Heart left ventricle (tissue), 16 donors: ENCODE measurements at regions not wholly inside any gene's neighbourhood (a gene's known extent, or its start where the extent isn't known, plus 50 kb on each side); places are given as distances from the start of the nearest gene placed in this dataset.

Experiments
- ATAC-seq, 4 donors: fragments of 200-7000 bp; cut with Tn5 transposase; one replicate each; pipeline ENCODE4 v1.9.1; 2020 to 2022; ENCODE audit warnings: moderate library complexity in 4 of 4, mild to moderate bottlenecking in 3 of 4, moderate number of reproducible peaks in 1 of 4
- DNase-seq, 5 donors: peaks; one replicate each; pipeline ENCODE4 v3.0.0-alpha.2; 2020
- H3K27ac ChIP-seq, 12 donors: fragments of 200-600 bp; sonication (generic) in 4 of 12; one replicate each; pipeline versions ENCODE4 v1.5.0 to v1.8.0; 2016 to 2022; ENCODE audit warnings: mild to moderate bottlenecking in 2 of 12
- H3K27me3 ChIP-seq, 9 donors: fragments of 200-600 bp; sonication (generic) in 2 of 9; one replicate each; pipeline versions ENCODE4 v1.5.1 to v1.8.0; 2016 to 2022; ENCODE audit warnings: mild to moderate bottlenecking in 3 of 9
- H3K36me3 ChIP-seq, 9 donors: fragments of 200-600 bp; sonication (generic) in 2 of 9; one replicate each; pipeline versions ENCODE4 v1.5.0 to v1.8.0; 2018 to 2022; ENCODE audit warnings: mild to moderate bottlenecking in 2 of 9
- H3K4me1 ChIP-seq, 12 donors: fragments of 200-600 bp; sonication (generic) in 4 of 12; one replicate each; pipeline versions ENCODE4 v1.5.0 to v1.8.0; 2016 to 2022; ENCODE audit warnings: mild to moderate bottlenecking in 3 of 12
- H3K4me3 ChIP-seq, 12 donors: fragments of 200-600 bp; sonication (generic) in 4 of 12; one replicate each; pipeline versions ENCODE4 v1.5.0 to v1.8.0; 2017 to 2022; ENCODE audit warnings: mild to moderate bottlenecking in 9 of 12, moderate library complexity in 4 of 12
- H3K9me3 ChIP-seq, 12 donors: fragments of 200-600 bp; sonication (generic) in 4 of 12; one replicate each; pipeline versions ENCODE4 v1.5.0 to v1.8.0; 2016 to 2022; ENCODE audit warnings: mild to moderate bottlenecking in 1 of 12
- POLR2A ChIP-seq, 2 donors: fragments of 450-650 bp; IDR thresholded peaks; one replicate each; pipeline ENCODE4 v1.6.1; 2017; ENCODE audit warnings: antibody characterized with exemption in 2 of 2, mild to moderate bottlenecking in 2 of 2, moderate library complexity in 2 of 2
- WGBS, 4 donors: extraction: QIAGEN DNeasy Blood & Tissue Kit in 2 of 4; methylation state at CpG; one replicate each; pipeline versions ENCODE4 v1.1.5 to v1.1.7; 2013 to 2018; 5-methylcytosine and 5-hydroxymethylcytosine counted together
- intact Hi-C, 10 donors: fragments of 100-400 bp; cut with DNase I; formaldehyde crosslinking; loops; one replicate each; pipeline versions ENCODE4 v1.11.1 to v1.14.2; 2022
- TF ChIP-seq, protein P1 (sequence below), 12 donors: fragments of 200-600 bp; sonication (generic) in 4 of 12; IDR thresholded peaks; one replicate each; pipeline versions ENCODE4 v1.5.0 to v1.8.0; 2018 to 2022; ENCODE audit warnings: antibody characterized with exemption in 12 of 12, mild to moderate bottlenecking in 5 of 12
- donor health status: ischemic (EF 13 %, LVEDD 7.1; RV severe dilation, severe dysfunction).
- donor health status: healthy with polysubstance abuse.
- donor health status: DM: no; HTN: yes; CAD: no.
- donor health status: DM: no; HTN: no; CAD: no.
- donor health status: ischemic (EF 25% LVEDD 6.9; RV normal size, moderate dysfunction).
- donor health status: ischemic (EF 25% LVEDD 5.7; RV mildly dilated, moderate dysfunction).
- donor health status: healthy.
- donor health status: DM: yes; HTN: yes; CAD: no.
- donor health status: ischemic (EF 35%, LVEDD 5.7; RV mildly dilated, moderate dysfunction).
- donor health status: nonischemic (EF 11% LVEDD 7.7; RV severe dilation, severe dysfunction).
- donor health status: DM: yes; HTN: yes; CAD: no.
- donor health status: PGD.
- donor health status: ischemic (EF 29% LVEDD 5.4; RV normal size, mild dysfunction).
- donor health status: nonischemic (EF 23%, LVEDD 6.1; RV moderate dilation, normal function).

DNA sequence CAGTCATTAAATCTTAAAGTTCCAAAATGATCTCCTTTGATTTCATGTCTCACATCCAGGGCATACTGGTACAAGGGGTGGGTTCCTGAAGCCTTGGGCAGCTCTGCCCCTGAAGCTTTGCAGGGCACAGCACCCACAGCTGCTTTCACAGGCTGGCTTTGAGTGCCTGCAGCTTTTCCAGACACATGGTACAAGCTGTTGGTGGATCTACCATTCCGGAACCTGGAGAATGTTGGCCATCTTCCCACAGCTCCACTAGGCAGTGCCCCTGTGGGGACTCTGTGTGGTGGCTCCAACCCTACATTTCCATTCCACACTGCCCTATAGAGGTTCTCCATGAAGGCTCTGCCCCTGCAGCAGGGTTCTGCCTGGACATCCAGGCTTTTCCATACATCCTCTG is 211.1 kb upstream of the THBS1 start:
- ATAC-seq (no peak), DNase-seq (peak in 1 of 5 donors; percentile 13)
- H3K4me3 ChIP-seq: no peak overlapping the region
- H3K36me3 ChIP-seq: no peaks in the 10 kb centered on the region
- H3K27ac ChIP-seq: no peak overlapping the region
- 83 to 92% (median 89%) methylated on average over 1 of the region's 1 CpG for WGBS, 4 donors
- TF ChIP-seq POLR2A (IDR thresholded peaks at IDR 0.05): no peak
- TF ChIP-seq, protein P1, sequence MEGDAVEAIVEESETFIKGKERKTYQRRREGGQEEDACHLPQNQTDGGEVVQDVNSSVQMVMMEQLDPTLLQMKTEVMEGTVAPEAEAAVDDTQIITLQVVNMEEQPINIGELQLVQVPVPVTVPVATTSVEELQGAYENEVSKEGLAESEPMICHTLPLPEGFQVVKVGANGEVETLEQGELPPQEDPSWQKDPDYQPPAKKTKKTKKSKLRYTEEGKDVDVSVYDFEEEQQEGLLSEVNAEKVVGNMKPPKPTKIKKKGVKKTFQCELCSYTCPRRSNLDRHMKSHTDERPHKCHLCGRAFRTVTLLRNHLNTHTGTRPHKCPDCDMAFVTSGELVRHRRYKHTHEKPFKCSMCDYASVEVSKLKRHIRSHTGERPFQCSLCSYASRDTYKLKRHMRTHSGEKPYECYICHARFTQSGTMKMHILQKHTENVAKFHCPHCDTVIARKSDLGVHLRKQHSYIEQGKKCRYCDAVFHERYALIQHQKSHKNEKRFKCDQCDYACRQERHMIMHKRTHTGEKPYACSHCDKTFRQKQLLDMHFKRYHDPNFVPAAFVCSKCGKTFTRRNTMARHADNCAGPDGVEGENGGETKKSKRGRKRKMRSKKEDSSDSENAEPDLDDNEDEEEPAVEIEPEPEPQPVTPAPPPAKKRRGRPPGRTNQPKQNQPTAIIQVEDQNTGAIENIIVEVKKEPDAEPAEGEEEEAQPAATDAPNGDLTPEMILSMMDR (IDR thresholded peaks at IDR 0.05): no peak
- intact Hi-C loops: no loop called here
- H3K27me3 ChIP-seq: no peaks in the 10 kb centered on the region
- H3K4me1 ChIP-seq: no peaks in the 10 kb centered on the region
- H3K9me3 ChIP-seq: peaks cover 0 to 21% (median 4%) of the 10 kb centered on the region in 12 donors

DNA sequence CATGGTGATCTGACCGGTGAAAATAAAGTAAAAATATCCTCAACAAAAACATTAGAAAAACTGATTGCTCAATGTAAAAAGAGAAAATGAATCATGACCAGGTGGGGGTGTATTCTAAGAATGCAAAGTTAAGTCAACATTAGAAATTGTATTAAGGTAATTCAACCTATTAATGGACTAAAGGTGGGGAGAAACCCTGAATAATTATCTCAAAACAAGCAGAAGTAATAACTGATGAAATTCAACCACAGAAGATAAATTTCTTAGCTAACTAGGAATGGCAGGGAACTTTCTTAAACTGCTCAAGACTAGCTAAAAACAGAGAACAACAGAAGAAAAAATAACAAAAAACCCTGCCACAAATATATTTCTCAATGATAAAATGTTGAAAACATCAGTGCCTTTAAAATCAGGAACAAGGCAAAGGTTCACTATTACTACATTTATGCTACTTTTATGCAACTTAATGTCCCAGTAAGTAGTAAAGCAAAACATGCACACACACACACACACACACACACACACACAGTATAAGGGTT is 204.4 kb upstream of the THBS1 start:
- H3K9me3 ChIP-seq: peaks cover 0 to 9% (median under 1%) of the 10 kb centered on the region in 12 donors
- H3K27ac ChIP-seq: peak overlapping the region in 1 of 12 donors; percentile 74
- TF ChIP-seq, protein P1 (IDR thresholded peaks at IDR 0.05): no peak
- no peak for TF ChIP-seq POLR2A (IDR thresholded peaks at IDR 0.05)
- ATAC-seq: peak in 2 of 4 donors; percentile 26 to 53
- no peaks in the 10 kb centered on the region for H3K27me3 ChIP-seq
- 80 to 98% (median 92%) methylated on average over 1 of the region's 1 CpG for WGBS, 4 donors
- no peak for DNase-seq
- intact Hi-C loops: no loop called here
- no peaks in the 10 kb centered on the region for H3K36me3 ChIP-seq
- peaks cover 0 to 7% (median 0%) of the 10 kb centered on the region in 12 donors for H3K4me1 ChIP-seq
- no peak overlapping the region for H3K4me3 ChIP-seq

DNA sequence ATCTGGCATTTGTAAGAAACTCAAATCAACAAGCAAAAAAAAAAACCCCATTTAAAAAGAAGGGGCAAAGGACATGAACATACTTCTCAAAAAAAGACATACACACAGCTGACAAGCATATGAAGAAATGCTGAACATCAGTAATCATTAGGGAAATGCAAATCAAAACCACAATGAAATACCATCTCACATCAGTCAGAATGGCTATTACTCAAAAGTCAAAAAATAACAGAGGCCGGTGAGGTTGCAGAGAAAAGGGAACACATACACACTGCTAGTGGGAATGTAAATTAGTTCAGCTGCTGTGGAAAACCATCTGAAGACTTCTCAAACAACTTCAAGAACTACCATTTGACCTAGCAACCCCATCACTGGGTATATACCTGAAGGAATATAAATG is 199.4 kb upstream of the THBS1 start:
- ATAC-seq (no peak), DNase-seq (no peak)
- Histone ChIP-seq H3K36me3 (no peaks in the 10 kb centered on the region), H3K4me3 (no peak overlapping the region), H3K4me1 (peaks cover 0 to 20% (median 0%) of the 10 kb centered on the region in 12 donors), H3K27ac (peak overlapping the region in 1 of 12 donors; percentile 63), H3K27me3 (no peaks in the 10 kb centered on the region), H3K9me3 (no peaks in the 10 kb centered on the region)
- intact Hi-C loops: no loop called here
- TF ChIP-seq, protein P1 (IDR thresholded peaks at IDR 0.05): no peak
- no peak for TF ChIP-seq POLR2A (IDR thresholded peaks at IDR 0.05)
- 75 to 90% (median 77%) methylated on average over 1 of the region's 1 CpG for WGBS, 4 donors

DNA sequence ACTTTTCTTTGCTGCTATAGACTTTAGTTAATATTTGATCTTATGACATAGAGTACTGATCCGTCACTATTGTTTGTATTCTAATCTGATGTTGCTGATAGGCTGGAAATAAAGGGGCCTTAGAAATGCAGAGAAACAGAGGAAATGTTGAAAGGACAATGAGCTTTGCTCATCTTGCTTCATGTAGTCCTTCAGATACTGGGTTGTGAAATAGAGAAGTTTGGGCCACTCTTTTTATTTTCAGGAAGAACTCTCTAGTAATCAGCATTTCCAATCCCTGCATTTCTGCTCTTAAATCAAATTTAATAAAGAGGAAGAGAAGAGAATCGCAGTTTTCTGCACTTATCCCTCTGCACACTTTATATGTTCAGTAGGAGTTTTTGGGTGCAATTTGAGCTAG is 192.8 kb upstream of the THBS1 start:
- H3K27me3 ChIP-seq: no peaks in the 10 kb centered on the region
- no peak for DNase-seq
- peaks cover 0 to 24% (median 0%) of the 10 kb centered on the region in 12 donors for H3K4me1 ChIP-seq
- peak in 2 of 4 donors; percentile 23 to 58 for ATAC-seq
- intact Hi-C loops: no loop called here
- TF ChIP-seq, protein P1 (IDR thresholded peaks at IDR 0.05): no peak
- no peak for TF ChIP-seq POLR2A (IDR thresholded peaks at IDR 0.05)
- H3K4me3 ChIP-seq: no peak overlapping the region
- H3K36me3 ChIP-seq: no peaks in the 10 kb centered on the region
- 83 to 88% (median 86%) methylated on average over 2 of the region's 2 CpGs for WGBS, 4 donors
- H3K27ac ChIP-seq: peak overlapping the region in 1 of 12 donors; percentile 68
- H3K9me3 ChIP-seq: no peaks in the 10 kb centered on the region
